Neural progenitor cell (in vitro differentiated cells): ENCODE measurements at regions not wholly inside any gene's neighbourhood (a gene's known extent, or its start where the extent isn't known, plus 50 kb on each side); places are given as distances from the start of the nearest gene placed in this dataset.

Experiments used
- CTCF ChIP-seq: fragments of 200-600 bp; sonication (generic); IDR thresholded peaks from 2 replicates; pipeline ENCODE4 v1.5.1; 2017; ENCODE audit warnings: antibody characterized with exemption, mild to moderate bottlenecking
- EZH2 ChIP-seq: fragments of 200-600 bp; sonication (generic); IDR thresholded peaks from 2 replicates; pipeline ENCODE4 v1.6.1; 2017; ENCODE audit warnings: antibody characterized with exemption, mild to moderate bottlenecking, moderate library complexity
- EZH2phosphoT487 ChIP-seq: fragments of 200-600 bp; sonication (generic); IDR thresholded peaks from 2 replicates; pipeline ENCODE4 v1.6.1; 2017; ENCODE audit warnings: antibody characterized with exemption

GRCh38 chr3:3635109-3635508 is 164.1 kb upstream of the LRRN1 start:
- TF ChIP-seq EZH2 (no peak), CTCF (no peak), EZH2phosphoT487 (no peak)
